Testis (tissue), 2 donors: ENCODE measurements at regions not wholly inside any gene's neighbourhood (a gene's known extent, or its start where the extent isn't known, plus 50 kb on each side); places are given as distances from the start of the nearest gene placed in this dataset.

Experiments used
- POLR2A ChIP-seq: fragments of 450-650 bp; IDR thresholded peaks from one replicate; pipeline ENCODE4 v1.6.1; 2017; ENCODE audit warnings: antibody characterized with exemption, mild to moderate bottlenecking, moderate library complexity
- TF ChIP-seq, protein P1 (sequence below), 3 experiments: fragments of 450-650 bp in 2 of 3; fragments of 200-600 bp in 1 of 3; sonication (generic) in 1 of 3; IDR thresholded peaks; one replicate each; pipeline ENCODE4 v1.5.1; 2016 to 2019; ENCODE audit warnings: antibody characterized with exemption in 3 of 3, mild to moderate bottlenecking in 2 of 3, moderate library complexity in 1 of 3

- TF ChIP-seq, protein P1, sequence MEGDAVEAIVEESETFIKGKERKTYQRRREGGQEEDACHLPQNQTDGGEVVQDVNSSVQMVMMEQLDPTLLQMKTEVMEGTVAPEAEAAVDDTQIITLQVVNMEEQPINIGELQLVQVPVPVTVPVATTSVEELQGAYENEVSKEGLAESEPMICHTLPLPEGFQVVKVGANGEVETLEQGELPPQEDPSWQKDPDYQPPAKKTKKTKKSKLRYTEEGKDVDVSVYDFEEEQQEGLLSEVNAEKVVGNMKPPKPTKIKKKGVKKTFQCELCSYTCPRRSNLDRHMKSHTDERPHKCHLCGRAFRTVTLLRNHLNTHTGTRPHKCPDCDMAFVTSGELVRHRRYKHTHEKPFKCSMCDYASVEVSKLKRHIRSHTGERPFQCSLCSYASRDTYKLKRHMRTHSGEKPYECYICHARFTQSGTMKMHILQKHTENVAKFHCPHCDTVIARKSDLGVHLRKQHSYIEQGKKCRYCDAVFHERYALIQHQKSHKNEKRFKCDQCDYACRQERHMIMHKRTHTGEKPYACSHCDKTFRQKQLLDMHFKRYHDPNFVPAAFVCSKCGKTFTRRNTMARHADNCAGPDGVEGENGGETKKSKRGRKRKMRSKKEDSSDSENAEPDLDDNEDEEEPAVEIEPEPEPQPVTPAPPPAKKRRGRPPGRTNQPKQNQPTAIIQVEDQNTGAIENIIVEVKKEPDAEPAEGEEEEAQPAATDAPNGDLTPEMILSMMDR (IDR thresholded peaks at IDR 0.05), result no peak
- no peak for TF ChIP-seq POLR2A
Observed at GRCh38 chr3:62986061-62986460, 110.8 kb upstream of the CADPS start.
